LNCaP clone FGC (cell line): ENCODE measurements at regions not wholly inside any gene's neighbourhood (a gene's known extent, or its start where the extent isn't known, plus 50 kb on each side); places are given as distances from the start of the nearest gene placed in this dataset.
"Not testable (repeated sequence)": the region's sequence is repeated elsewhere in the genome, so short reads cannot be mapped to it uniquely, and the experiment has no call there.

Experiments
- DNase-seq: peaks from one replicate; pipeline ENCODE4 v3.0.0-alpha.2; 2011; ENCODE audit warnings: low read depth
- H3K4me3 ChIP-seq: 2 replicates; pipeline ENCODE4 v1.5.1; 2011; ENCODE audit warnings: mild to moderate bottlenecking, low read depth, low read length, control low read depth
- TF ChIP-seq, protein P1 (sequence below): IDR thresholded peaks from 2 replicates; pipeline ENCODE4 v1.5.1; 2012; ENCODE audit warnings: mild to moderate bottlenecking; ENCODE audit not compliant: control insufficient read depth, insufficient read depth; ENCODE audit errors: extremely low read depth

- TF ChIP-seq, protein P1, sequence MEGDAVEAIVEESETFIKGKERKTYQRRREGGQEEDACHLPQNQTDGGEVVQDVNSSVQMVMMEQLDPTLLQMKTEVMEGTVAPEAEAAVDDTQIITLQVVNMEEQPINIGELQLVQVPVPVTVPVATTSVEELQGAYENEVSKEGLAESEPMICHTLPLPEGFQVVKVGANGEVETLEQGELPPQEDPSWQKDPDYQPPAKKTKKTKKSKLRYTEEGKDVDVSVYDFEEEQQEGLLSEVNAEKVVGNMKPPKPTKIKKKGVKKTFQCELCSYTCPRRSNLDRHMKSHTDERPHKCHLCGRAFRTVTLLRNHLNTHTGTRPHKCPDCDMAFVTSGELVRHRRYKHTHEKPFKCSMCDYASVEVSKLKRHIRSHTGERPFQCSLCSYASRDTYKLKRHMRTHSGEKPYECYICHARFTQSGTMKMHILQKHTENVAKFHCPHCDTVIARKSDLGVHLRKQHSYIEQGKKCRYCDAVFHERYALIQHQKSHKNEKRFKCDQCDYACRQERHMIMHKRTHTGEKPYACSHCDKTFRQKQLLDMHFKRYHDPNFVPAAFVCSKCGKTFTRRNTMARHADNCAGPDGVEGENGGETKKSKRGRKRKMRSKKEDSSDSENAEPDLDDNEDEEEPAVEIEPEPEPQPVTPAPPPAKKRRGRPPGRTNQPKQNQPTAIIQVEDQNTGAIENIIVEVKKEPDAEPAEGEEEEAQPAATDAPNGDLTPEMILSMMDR: peak; percentile 36; the same call in 1 of the 2 replicates
- not testable (repeated sequence) for H3K4me3 ChIP-seq
- DNase-seq: peak; percentile 0
Observed at GRCh38 chrX:91500499-91500898, 65.9 kb downstream of the PABPC5 start.

DNA sequence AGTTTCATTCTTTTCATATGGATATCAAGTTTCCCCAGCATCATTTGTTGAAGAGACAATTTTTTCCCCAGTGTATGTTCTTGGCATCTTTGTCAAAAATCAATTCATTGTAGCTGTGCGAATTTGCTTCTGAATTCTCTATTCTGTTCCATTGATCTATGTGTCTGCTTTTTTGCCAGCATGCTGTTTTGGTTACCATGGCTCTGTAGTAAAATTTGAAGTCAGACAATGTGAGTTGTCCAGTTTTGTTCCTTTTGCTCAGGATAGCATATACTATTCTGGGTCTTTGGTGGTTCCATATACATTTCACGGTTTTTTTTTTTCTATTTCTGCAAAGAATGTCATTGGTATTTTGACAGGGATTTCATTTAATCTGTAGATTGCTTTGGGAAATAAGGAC is 95.6 kb downstream of the PABPC5 start:
- not testable (repeated sequence) for DNase-seq, H3K4me3 ChIP-seq

- H3K4me3 ChIP-seq, DNase-seq: not testable (repeated sequence)
Observed at GRCh38 chrX:91563127-91563526, 128.5 kb downstream of the PABPC5 start.
